Nephron (organoid): ENCODE measurements at regions not wholly inside any gene's neighbourhood (a gene's known extent, or its start where the extent isn't known, plus 50 kb on each side); places are given as distances from the start of the nearest gene placed in this dataset.

Experiments used
- H3K27ac Mint-ChIP-seq, 3 experiments: 2 replicates each; pipeline ENCODE4 v1.8.0; 2020; ENCODE audit warnings: mixed read lengths in 3 of 3, mild to moderate bottlenecking in 2 of 3, moderate library complexity in 1 of 3
- H3K27me3 Mint-ChIP-seq: 2 replicates; pipeline ENCODE4 v1.8.0; 2021; ENCODE audit warnings: low read depth, mild to moderate bottlenecking, moderate library complexity, mixed read lengths
- H3K36me3 Mint-ChIP-seq: 2 replicates; pipeline ENCODE4 v1.8.0; 2020; ENCODE audit warnings: low read depth, mixed read lengths
- H3K4me1 Mint-ChIP-seq: 2 replicates; pipeline ENCODE4 v1.8.0; 2020; ENCODE audit warnings: mixed read lengths
- H3K4me3 Mint-ChIP-seq, 3 experiments: 2 replicates each; pipeline ENCODE4 v1.8.0; 2020; ENCODE audit warnings: mild to moderate bottlenecking in 3 of 3, mixed read lengths in 3 of 3, moderate library complexity in 2 of 3
- H3K9me3 Mint-ChIP-seq: 2 replicates; pipeline ENCODE4 v1.8.0; 2020; ENCODE audit warnings: mixed read lengths
- CTCF ChIP-seq, 3 experiments: fragments of 200-600 bp; sonication (generic); IDR thresholded peaks; one replicate each; pipeline ENCODE4 v1.5.0; 2021; ENCODE audit warnings: antibody characterized with exemption in 3 of 3; ENCODE audit not compliant: unreplicated experiment in 3 of 3

GRCh38 chr4:106810122-106810521 lies 226.0 kb downstream of the DKK2 start:
- no peak overlapping the region for H3K4me3 Mint-ChIP-seq
- no peak for TF ChIP-seq CTCF (IDR thresholded peaks at IDR 0.05; ENCODE audit: unreplicated experiment in 3 of 3)
- H3K9me3 Mint-ChIP-seq = no peaks in the 10 kb centered on the region
- H3K27ac Mint-ChIP-seq = no peak overlapping the region
- H3K36me3 Mint-ChIP-seq = no peaks in the 10 kb centered on the region
- peaks cover 4% of the 10 kb centered on the region for H3K27me3 Mint-ChIP-seq
- peaks cover 6% of the 10 kb centered on the region for H3K4me1 Mint-ChIP-seq

GRCh38 chr4:106809076-106809475 lies 227.0 kb downstream of the DKK2 start:
- no peak overlapping the region for H3K4me3 Mint-ChIP-seq
- peak; percentile 7 to 36 (median 24) for TF ChIP-seq CTCF (IDR thresholded peaks at IDR 0.05; ENCODE audit: unreplicated experiment in 3 of 3)
- no peaks in the 10 kb centered on the region for H3K36me3 Mint-ChIP-seq

GRCh38 chr4:106806158-106806797 lies 229.8 kb downstream of the DKK2 start:
- Mint-ChIP-seq H3K27ac (no peak overlapping the region), H3K36me3 (no peaks in the 10 kb centered on the region), H3K4me3 (no peak overlapping the region), H3K27me3 (peaks cover 5% of the 10 kb centered on the region), H3K9me3 (no peaks in the 10 kb centered on the region), H3K4me1 (no peaks in the 10 kb centered on the region)
- TF ChIP-seq CTCF (IDR thresholded peaks at IDR 0.05; ENCODE audit: unreplicated experiment in 3 of 3) = no peak

More at GRCh38 chr4:106809076-106809475, 227.0 kb downstream of the DKK2 start:
- Mint-ChIP-seq H3K27ac (no peak overlapping the region), H3K27me3 (peaks cover 5% of the 10 kb centered on the region), H3K4me1 (peaks cover 6% of the 10 kb centered on the region), H3K9me3 (no peaks in the 10 kb centered on the region)

- Mint-ChIP-seq H3K36me3 (no peaks in the 10 kb centered on the region), H3K27ac (no peak overlapping the region), H3K4me1 (no peaks in the 10 kb centered on the region), H3K4me3 (no peak overlapping the region), H3K9me3 (no peaks in the 10 kb centered on the region), H3K27me3 (peaks cover 5% of the 10 kb centered on the region)
- TF ChIP-seq CTCF (IDR thresholded peaks at IDR 0.05; ENCODE audit: unreplicated experiment in 3 of 3) = no peak
Measured at GRCh38 chr4:106803083-106803482, 233.0 kb downstream of the DKK2 start.

GRCh38 chr4:106801386-106801785 lies 234.7 kb downstream of the DKK2 start:
- TF ChIP-seq CTCF (IDR thresholded peaks at IDR 0.05; ENCODE audit: unreplicated experiment in 3 of 3) = no peak
- H3K4me3 Mint-ChIP-seq = no peak overlapping the region
- peaks cover 5% of the 10 kb centered on the region for H3K27me3 Mint-ChIP-seq
- H3K36me3 Mint-ChIP-seq = no peaks in the 10 kb centered on the region
- H3K27ac Mint-ChIP-seq = no peak overlapping the region
- no peaks in the 10 kb centered on the region for H3K9me3 Mint-ChIP-seq
- H3K4me1 Mint-ChIP-seq = no peaks in the 10 kb centered on the region

GRCh38 chr4:106796876-106797275 lies 239.2 kb downstream of the DKK2 start:
- no peaks in the 10 kb centered on the region for H3K9me3 Mint-ChIP-seq
- no peak for TF ChIP-seq CTCF (IDR thresholded peaks at IDR 0.05; ENCODE audit: unreplicated experiment in 3 of 3)
- no peaks in the 10 kb centered on the region for H3K36me3 Mint-ChIP-seq
- H3K27me3 Mint-ChIP-seq = no peaks in the 10 kb centered on the region
- H3K4me1 Mint-ChIP-seq = no peaks in the 10 kb centered on the region
- H3K27ac Mint-ChIP-seq = no peak overlapping the region
- no peak overlapping the region for H3K4me3 Mint-ChIP-seq
